ENCODE measurements at regions not wholly inside any gene's neighbourhood (a gene's known extent, or its start where the extent isn't known, plus 50 kb on each side); places are given as distances from the start of the nearest gene placed in this dataset.

- no peak for TF ChIP-seq POLR2A (IDR thresholded peaks at IDR 0.05; ENCODE audit: low read depth, low read length)
- TF ChIP-seq POLR2AphosphoS5 (IDR thresholded peaks at IDR 0.05; ENCODE audit: low read depth, low read length), result no peak
- TF ChIP-seq TAF1 (IDR thresholded peaks at IDR 0.05; ENCODE audit: borderline replicate concordance, low read depth, low read length), result no peak
Observed at GRCh38 chr3:72346526-72346926, 501.7 kb downstream of the SHQ1 start.
